GM18870 (cell line): ENCODE measurements at regions not wholly inside any gene's neighbourhood (a gene's known extent, or its start where the extent isn't known, plus 50 kb on each side); places are given as distances from the start of the nearest gene placed in this dataset.
"Not testable (repeated sequence)": the region's sequence is repeated elsewhere in the genome, so short reads cannot be mapped to it uniquely, and the experiment has no call there.

Source experiments
- ATAC-seq: cut with Tn5 transposase; IDR thresholded peaks from one replicate; pipeline ENCODE4 v1.9.1; 2021; ENCODE audit warnings: moderate library complexity; ENCODE audit not compliant: unreplicated experiment

DNA sequence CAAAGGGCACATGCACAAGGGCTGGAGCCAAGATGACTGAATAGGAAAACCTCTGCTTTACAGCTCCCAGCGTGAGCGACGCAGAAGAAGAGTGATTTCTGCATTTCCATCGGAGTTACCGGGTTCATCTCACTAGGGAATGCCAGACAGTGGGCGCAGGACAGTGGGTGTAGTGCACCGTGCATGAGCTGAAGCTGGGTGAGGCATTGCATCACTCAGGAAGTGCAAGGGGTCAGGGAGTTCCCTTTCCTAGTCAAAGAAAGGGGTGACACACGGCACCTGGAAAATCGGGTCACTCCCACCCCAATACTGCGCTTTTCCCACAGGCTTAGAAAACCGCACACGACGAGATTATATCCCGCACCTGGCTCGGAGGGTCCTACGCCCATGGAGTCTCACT lies 64.5 kb upstream of the HTR1E start:
- ATAC-seq: not testable (repeated sequence)

DNA sequence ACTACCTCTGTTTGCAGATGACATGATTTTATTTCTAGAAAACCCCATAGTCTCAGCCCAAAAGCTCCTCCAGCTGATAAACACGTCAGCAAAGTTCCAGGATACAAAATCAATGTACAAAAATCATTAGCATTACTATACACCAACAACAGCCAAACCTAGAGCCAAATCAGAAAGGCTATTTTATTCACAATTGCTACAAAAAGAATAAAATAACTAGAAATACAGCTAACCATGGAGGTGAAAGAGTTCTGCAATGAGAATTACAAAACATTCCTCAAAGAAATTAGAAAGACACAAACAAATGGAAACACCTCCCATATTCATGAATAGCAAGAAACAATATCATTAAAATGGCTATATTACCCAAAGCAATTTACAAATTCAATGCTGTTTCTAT lies 65.6 kb upstream of the HTR1E start:
- no peak for ATAC-seq

DNA sequence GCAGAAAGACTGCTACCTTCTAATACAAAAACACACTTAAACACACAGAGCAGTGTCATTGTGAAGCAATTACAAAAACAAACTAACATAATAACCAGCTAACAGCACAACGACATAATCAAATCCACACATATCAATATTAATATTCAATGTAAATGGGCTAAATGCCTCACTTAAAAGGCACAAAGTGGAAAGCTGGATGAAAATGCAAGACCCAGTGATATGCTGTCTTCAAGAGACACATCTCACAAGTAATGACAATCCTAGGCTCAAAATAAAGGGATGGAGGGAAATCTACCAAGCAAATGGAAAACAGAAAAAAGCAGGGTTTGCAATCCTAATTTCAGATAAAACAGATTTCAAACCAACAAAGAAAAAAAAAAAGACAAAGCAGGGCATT lies 67.8 kb upstream of the HTR1E start:
- ATAC-seq: no peak

DNA sequence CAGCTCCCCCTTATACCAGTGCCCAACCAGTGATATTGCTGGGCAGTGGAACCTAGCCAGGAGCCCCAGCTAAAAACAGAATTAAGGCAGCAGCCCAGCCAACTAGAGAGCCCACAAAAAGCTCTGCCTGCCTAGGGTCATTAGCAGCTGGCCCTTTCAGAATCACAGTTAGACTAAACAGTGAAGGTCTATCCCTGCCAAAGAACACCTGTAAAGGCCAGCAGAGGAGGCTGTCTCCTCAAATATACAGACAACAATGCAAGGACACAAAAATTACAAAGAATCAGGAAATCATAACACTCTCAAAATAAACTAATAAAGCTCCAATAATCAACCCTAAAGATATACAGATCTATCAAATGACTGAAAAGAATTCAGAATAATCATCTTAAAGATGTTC lies 77.8 kb upstream of the HTR1E start:
- ATAC-seq: no peak

DNA sequence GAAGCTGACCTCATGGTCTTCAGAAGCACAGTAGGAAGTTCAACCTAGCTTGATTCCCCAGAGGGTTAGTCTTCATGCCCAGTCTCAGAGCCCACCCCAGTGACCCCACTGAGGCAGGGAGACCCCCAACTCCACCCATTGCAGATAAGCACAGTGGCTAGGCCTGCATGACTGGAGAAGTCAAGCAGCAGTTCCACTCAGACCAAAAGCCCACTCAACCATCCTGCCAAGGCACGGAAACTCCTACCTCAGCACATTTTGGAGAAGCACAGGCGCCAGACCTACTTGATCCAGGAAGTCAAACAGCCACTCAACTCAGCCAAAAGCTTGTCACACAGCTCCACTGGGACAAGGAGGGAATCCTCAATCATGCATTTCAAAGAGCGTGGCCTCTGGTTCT lies 78.4 kb upstream of the HTR1E start:
- ATAC-seq: no peak

DNA sequence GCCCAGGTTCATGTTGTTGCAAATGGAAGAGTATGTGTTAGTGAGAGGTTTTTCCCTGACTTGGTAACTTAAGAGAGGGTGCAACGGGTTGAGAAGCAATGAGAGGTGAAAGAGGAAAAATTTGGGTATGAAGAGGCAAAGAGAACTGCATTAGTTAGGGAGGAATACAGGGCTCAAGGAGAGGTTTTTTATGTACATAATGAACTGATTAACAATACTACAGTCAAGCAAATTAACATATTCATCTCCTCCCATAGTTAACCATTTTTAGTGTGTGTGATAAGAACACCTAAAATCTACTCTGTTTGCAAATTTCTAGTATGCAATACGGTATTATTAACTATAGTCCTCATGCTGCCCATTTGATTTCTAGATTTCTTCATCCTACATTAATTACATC lies 79.5 kb upstream of the HTR1E start:
- no peak for ATAC-seq

DNA sequence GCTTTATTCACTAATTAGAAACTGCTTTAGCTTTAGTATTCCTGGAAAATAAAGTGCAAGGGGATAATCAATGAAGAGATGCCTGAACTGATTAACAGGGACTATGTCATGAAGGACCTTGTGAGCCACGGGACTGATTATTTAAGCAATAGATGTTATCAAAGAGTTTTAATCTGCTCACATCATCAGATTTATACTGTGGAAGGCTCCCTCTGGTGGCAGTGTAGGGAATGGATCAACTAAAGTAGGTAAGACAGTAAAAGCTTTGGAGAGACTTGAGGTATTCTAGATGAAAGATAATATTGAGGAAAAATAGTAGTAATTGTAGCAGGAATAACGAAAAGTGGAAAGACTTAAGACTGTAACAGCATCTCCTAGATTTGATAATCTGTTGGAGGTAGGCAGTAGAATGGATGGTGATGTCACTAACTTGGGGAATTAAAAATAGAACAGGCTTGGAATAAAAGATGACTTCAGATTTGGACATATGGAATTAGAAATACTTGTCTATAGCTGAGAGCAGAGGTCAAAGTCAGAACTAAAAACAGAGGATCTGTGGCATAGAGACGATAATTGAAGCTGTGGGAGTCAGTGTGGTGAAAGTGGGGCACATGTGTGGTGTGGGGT lies 80.3 kb upstream of the HTR1E start:
- ATAC-seq: peak; percentile 67

DNA sequence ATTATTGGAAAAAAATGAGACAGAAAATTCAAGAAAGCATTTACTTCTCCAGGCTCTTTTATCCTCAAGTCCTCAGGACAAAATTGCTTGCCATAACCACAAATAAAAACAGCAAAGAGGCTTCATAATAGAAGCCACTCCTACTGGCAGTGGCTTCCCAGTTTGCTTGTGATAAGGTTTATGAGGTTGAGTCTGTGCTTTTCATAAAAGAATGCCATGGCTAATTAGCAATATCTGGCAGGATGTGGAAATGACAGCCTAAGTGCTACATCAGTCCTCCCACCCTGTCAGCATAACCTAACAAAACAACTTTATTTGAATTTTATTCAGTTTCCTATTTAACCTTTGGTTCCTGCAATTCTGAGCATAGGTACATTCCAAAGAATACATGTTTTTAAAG lies 80.9 kb upstream of the HTR1E start:
- no peak for ATAC-seq

DNA sequence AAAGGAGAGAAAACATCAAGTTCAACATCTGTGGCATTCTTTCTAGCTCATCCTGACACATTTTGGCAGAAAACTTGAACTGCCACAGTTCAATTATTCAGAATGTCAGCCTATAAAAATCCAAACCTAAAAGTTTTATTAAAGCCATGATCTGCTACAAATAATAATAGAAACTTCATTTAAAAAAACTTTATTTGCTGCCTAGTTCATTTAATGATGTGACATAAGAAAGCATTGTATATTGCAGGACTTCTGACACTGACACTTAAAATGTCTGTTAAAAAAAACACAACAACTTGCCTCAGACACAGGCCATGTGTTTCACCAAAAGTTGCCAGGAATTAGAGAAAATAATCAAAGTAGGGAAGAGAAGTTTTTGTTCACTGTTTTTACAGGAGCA lies 88.3 kb upstream of the HTR1E start:
- ATAC-seq: no peak

DNA sequence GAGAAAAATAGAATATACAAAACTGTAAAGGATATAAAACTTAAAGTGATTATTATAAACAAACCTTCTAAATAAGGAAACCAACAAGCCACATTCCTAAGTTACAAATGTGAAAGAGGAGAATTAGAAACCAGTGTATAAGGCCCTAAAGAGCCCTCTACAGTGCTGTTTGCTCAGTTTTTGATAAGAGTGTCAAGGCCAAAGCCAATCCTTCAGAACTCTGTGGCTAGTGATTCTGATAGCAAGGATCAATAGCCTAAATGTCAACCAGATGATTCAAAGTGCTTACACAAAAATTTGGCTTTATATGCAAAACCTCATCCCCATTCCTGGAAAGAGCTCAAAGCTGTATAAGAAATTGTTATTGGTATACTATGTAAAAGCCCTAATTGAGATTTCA lies 104.6 kb upstream of the HTR1E start:
- no peak for ATAC-seq

DNA sequence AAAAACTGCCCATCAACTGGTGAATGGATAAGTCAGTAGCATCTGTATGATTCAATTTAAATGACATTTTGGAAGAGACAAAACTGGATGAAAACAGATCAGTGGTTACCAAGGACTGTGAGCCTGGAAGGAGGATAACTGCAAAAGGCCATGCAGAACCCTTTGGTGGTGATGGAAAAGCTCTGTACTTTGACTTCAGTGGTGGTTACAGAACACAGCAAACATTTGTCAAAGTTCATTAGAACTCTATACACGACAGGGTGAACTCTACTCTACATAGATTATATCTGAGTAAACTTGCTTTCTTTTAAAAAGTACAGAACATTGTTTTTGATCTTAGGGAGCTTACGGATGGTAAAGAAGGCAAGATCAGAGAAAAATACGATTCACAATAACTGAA lies 111.9 kb upstream of the HTR1E start:
- ATAC-seq: no peak

DNA sequence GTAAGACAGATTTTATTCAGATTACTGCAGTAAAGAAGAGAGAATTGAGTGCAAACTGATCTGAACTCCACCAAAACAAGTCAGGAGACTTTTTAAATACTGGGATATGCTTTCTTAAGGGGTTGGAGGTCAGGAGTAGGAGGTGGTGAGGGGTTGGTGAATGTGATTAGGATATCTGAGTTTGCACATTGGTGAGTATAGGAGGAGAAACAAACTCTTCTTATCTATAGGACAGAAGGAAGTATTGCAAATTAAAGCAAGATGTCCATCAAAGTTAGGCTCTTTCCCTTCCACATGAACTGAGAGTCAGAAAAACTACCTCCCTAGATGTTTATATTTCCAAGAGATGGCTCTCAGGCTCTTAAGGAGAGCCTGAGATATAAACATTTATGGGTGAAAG lies 114.6 kb upstream of the HTR1E start:
- ATAC-seq: no peak

DNA sequence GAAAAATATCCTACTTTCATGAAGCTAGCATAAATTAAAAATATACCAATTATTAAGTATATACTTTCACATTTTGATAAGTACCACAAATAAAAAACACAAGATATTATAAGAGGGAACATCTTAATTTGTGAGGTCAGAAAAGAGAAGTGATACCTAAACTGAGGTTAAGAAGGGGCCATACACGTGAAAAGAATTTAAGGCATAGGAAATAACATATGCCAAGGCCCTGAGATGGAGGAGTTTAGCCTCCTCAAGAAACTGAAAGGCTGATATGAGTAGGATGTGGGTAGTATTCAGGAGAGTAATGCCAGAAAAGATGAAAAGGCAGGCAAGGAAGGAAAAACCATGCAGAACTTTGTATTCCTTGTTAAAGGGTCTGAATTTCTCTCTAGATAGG lies 116.6 kb upstream of the HTR1E start:
- ATAC-seq: no peak

DNA sequence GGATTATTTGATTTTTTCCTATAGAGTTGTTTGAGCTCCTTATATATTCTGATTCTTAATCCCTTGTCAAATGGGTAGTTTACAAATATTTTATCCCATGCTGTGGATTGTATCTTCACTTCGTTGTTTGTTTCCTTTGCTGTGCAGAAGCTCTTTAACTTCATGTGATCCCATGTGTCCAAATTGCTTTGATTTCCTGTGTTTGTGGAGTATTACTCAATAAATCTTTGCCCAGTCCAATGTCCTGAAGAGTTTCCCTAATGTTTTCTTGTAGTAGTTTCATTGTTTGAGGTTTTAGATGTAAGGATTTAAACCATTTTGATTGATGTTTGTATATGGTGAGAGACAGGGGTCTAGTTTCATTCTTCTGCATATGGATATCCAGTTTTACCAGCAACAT lies 143.7 kb upstream of the HTR1E start:
- ATAC-seq: no peak

DNA sequence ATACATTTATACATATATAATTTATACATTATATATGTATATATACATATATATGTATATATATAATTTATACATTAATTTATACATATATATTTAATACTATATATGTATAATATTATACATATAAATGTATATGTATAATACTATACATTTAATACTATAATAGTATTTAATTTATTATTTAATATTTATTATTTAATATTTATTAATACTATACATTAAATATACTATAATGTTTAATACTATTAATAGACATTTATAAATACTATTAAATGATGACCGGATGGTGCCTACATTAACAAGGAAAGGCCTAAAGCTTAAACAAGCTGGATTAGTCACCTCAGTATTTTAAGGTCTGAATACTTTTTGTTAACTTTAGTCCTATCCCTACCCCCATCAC lies 145.9 kb upstream of the HTR1E start:
- no peak for ATAC-seq

DNA sequence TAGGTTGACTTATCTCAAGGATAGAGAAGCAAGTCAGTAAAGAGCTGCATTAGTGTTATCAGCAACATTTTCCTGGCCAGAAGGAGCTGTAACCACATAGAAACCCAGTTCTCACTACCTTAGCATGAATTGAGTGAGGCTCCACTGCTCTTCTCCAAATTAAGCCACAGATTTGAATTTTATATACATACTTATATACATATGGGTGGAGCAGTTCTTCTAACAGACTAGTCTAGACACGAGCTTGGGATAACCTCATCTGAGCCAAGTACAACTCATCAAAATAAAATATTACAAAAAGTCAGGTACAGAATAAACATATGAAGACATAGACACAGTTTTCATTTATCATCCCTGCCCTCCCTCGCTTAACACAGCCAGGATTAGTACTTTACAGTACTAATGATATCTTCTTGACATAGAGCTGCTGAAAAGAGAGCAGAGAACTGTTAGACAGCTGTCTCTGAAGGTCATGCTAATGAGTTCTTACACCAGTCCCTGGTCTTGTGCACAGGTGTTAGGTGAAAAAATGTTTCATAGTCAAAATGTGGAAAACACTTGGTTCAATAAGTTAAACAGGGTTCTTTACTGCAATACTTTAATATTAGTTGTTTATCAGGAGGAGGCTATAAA lies 147.4 kb upstream of the HTR1E start:
- ATAC-seq: no peak

DNA sequence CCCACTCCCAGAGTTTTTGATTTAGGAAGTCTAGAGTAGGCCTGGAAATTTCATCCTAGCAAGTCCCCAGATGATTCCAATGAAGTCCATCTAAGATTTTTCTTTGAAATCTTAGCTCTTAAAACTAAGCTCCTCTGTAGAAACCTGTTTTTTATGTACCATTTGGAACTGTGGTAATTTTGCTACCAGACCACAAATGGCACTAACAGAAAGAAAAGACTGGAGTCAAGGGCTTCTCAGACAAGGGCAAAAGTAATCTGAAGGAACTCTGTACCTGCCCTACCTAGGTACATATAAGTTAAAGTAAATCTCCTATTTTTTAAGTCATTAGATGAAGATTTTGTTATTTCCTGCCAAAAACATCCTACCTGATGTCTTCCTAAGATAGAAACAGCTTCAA lies 155.0 kb upstream of the HTR1E start:
- no peak for ATAC-seq

DNA sequence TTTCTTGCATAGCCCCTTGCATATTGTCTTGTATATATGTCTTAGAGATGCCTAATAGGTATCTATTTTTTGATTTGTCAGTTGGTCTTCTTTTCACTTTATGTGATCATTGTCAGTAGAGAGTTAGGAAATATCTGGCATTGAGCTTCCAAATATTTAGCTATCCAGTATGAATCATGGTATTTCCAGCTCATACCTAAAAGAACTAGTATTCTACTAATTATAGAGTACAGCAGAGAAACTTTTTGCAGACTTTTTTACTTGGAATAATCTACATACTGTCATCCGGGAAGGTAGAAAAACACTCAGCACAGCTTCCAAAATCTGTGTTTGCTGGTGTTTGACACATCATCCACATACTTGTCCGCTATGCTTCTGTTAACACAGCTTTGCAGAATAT lies 156.4 kb upstream of the HTR1E start:
- no peak for ATAC-seq

DNA sequence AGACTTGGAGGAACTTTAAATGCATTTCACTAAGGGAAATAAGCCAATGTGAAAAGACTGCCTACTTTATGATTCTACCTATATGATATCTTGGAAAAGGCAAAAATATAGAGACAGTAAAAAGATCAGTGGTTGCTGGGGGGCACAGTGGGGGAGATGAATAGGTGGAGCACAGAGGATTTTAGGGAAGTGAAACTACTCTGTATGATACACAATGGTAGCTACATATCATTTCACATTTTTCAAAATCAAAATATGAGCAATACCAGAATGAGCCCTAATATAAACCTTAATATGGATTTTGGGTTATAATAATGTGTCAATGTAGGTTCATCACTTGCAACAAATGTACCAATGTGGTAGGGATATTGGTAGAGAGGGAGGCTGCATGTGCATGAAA lies 161.4 kb upstream of the HTR1E start:
- no peak for ATAC-seq

DNA sequence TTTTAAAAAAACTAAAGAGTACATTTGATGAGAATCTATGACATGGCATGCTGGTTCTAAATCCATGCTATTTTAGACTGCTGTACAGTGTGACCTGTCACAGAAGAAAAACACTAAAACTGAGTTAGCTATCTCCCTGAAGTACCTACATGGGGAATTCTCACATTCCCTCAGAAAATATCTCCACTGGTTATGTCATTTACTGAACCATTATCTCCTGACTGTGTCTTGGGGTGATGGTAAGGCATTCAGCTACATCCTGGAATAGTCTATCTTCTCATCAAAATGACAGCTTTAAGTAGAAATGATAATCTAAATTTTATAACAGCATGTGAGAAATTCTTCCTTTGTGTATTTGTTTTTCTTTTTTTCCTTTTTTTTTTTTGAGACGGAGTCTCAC lies 172.1 kb upstream of the HTR1E start:
- ATAC-seq: no peak

DNA sequence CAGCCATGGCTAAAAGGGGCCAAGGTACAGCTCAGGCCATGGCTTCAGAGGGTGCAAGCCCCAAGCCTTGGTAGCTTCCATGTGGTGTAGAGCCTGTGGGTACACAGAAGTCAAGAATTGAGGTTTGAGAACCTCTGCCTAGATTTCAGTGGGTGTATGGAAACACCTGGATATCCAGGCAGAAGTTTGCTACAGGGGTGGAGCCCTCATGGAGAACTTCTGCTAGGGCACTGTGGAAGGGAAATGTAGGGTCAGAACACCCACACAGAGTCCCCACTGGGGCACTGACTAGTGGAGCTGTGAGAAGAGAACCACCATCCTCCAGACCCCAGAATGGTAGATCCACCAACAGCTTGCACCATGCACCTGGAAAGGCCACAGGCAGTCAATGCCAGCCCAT lies 177.4 kb upstream of the HTR1E start:
- not testable (repeated sequence) for ATAC-seq

DNA sequence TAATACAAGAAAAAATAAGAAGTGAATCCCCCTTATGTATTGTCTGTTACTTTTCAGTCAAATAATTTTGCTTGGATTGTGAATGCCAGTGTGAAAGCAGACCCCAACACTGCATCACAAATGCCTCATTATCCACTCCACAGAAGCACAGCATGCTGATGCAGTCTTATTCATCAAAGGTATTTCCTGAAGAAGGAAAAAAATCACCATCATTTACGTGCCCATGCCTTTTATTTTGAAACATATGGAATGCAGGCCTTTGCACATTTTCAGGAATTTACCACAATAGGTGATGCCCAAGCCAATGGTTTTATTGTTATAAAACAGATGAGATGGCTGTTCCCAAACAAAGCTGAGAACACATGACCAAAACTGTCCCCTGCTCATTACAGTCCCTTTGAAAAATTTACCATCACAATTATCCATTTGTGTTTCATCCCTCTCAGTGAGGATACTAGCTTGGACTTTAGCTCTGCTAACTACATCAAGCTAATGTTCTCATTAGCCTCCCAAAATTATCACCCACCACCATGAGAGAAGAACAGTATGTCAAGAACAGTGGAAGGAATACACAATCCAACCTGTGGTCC lies 180.6 kb upstream of the HTR1E start:
- ATAC-seq: no peak

DNA sequence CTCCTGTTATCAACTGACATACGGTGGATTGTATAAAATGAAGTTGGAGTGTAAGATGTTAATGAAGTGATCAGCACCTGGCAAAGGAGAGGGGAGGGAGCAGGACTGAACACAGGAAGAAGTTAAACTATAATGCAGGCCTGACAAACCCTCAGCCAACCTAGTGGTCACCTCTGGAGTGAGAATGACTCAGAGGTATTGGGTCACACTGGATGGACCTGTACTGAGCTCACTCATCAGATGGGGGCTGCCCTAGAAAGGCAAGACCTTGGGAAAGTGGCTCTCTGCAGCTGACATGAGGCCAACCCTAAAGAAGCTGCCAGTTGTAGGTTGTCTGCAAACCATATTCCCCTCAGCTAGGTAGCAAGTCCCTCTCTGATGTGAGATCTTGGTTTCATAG lies 193.3 kb upstream of the HTR1E start:
- ATAC-seq: no peak
